Mesothelial cell of epicardium (in vitro differentiated cells): ENCODE measurements at regions not wholly inside any gene's neighbourhood (a gene's known extent, or its start where the extent isn't known, plus 50 kb on each side); places are given as distances from the start of the nearest gene placed in this dataset.

Experiments
- DNase-seq, 2 experiments: peaks; one replicate each; pipeline ENCODE4 v3.0.0; 2021; ENCODE audit warnings: low spot score in 2 of 2; ENCODE audit not compliant: unreplicated experiment in 2 of 2
- H3K27ac Mint-ChIP-seq: 2 replicates; pipeline ENCODE4 v1.8.0; 2021; ENCODE audit warnings: mixed read lengths
- H3K27me3 Mint-ChIP-seq: 2 replicates; pipeline ENCODE4 v1.8.0; 2021; ENCODE audit warnings: low read depth, mixed read lengths
- H3K36me3 Mint-ChIP-seq: 2 replicates; pipeline ENCODE4 v1.8.0; 2021; ENCODE audit warnings: mixed read lengths
- H3K4me1 Mint-ChIP-seq: 2 replicates; pipeline ENCODE4 v1.8.0; 2021; ENCODE audit warnings: mixed read lengths
- H3K4me3 Mint-ChIP-seq: 2 replicates; pipeline ENCODE4 v1.8.0; 2021; ENCODE audit warnings: mild to moderate bottlenecking, moderate library complexity, mixed read lengths
- H3K9me3 Mint-ChIP-seq: 2 replicates; pipeline ENCODE4 v1.8.0; 2021; ENCODE audit warnings: mixed read lengths
- TF ChIP-seq, protein P1 (sequence below): fragments of 200-600 bp; sonication (generic); IDR thresholded peaks from one replicate; pipeline ENCODE4 v1.5.0; 2021; ENCODE audit warnings: antibody characterized with exemption; ENCODE audit not compliant: unreplicated experiment

DNA sequence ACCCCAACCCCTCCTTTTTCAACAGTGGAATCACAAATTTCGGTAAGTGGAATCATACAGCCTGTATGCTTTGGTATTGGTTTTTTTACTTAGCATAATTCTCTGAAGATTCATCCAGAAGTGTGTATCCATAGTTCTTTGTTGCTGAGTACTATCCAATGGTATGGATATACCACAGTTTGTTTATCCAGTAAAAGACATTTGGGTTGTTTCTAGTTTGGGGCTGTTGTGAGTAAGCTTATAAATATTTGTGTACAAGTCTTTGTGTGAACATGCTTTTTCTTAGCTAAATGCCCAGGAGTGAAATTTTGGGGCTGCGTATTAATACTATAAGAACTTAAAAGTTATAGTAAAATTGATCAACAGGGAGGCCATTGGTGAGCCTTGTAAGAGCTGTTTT lies 57.5 kb upstream of the GC start:
- TF ChIP-seq, protein P1, sequence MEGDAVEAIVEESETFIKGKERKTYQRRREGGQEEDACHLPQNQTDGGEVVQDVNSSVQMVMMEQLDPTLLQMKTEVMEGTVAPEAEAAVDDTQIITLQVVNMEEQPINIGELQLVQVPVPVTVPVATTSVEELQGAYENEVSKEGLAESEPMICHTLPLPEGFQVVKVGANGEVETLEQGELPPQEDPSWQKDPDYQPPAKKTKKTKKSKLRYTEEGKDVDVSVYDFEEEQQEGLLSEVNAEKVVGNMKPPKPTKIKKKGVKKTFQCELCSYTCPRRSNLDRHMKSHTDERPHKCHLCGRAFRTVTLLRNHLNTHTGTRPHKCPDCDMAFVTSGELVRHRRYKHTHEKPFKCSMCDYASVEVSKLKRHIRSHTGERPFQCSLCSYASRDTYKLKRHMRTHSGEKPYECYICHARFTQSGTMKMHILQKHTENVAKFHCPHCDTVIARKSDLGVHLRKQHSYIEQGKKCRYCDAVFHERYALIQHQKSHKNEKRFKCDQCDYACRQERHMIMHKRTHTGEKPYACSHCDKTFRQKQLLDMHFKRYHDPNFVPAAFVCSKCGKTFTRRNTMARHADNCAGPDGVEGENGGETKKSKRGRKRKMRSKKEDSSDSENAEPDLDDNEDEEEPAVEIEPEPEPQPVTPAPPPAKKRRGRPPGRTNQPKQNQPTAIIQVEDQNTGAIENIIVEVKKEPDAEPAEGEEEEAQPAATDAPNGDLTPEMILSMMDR, result no peak
- Mint-ChIP-seq H3K4me1 (no peaks in the 10 kb centered on the region), H3K4me3 (no peak overlapping the region), H3K36me3 (no peaks in the 10 kb centered on the region), H3K27ac (no peak overlapping the region), H3K27me3 (no peaks in the 10 kb centered on the region), H3K9me3 (peaks cover 22% of the 10 kb centered on the region)
- no peak for DNase-seq

DNA sequence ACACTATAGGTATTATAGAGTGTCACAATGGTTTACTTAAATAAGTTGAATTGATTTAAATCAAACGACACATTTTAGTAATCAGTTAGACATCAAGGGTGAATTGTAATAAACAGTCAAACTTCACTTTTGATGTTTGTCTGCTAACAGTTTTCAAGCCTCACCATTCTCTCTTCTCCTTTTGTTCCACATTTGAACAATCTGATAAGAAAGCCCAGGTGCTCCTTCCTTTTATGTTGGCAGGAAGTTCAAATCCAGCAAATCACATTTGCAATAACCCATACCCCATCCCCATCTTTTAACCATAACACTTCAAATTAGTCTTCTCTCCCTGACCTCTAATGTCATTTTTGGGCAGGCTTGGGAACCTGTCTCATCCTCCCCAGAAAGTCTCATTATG lies 63.4 kb upstream of the GC start:
- DNase-seq, result no peak
- H3K4me3 Mint-ChIP-seq, result no peak overlapping the region
- no peak overlapping the region for H3K27ac Mint-ChIP-seq
- H3K27me3 Mint-ChIP-seq, result no peaks in the 10 kb centered on the region
- no peaks in the 10 kb centered on the region for H3K4me1 Mint-ChIP-seq
- H3K9me3 Mint-ChIP-seq, result peaks cover 22% of the 10 kb centered on the region
- no peaks in the 10 kb centered on the region for H3K36me3 Mint-ChIP-seq
- TF ChIP-seq, protein P1, result no peak

GRCh38 chr4:71855944-71856343 lies 72.1 kb upstream of the GC start:
- H3K27ac Mint-ChIP-seq, result no peak overlapping the region
- TF ChIP-seq, protein P1, result no peak
- H3K4me3 Mint-ChIP-seq, result no peak overlapping the region
- peaks cover 20% of the 10 kb centered on the region for H3K9me3 Mint-ChIP-seq
- peaks cover 5% of the 10 kb centered on the region for H3K36me3 Mint-ChIP-seq
- DNase-seq, result no peak
- H3K27me3 Mint-ChIP-seq, result no peaks in the 10 kb centered on the region
- peaks cover 12% of the 10 kb centered on the region for H3K4me1 Mint-ChIP-seq

DNA sequence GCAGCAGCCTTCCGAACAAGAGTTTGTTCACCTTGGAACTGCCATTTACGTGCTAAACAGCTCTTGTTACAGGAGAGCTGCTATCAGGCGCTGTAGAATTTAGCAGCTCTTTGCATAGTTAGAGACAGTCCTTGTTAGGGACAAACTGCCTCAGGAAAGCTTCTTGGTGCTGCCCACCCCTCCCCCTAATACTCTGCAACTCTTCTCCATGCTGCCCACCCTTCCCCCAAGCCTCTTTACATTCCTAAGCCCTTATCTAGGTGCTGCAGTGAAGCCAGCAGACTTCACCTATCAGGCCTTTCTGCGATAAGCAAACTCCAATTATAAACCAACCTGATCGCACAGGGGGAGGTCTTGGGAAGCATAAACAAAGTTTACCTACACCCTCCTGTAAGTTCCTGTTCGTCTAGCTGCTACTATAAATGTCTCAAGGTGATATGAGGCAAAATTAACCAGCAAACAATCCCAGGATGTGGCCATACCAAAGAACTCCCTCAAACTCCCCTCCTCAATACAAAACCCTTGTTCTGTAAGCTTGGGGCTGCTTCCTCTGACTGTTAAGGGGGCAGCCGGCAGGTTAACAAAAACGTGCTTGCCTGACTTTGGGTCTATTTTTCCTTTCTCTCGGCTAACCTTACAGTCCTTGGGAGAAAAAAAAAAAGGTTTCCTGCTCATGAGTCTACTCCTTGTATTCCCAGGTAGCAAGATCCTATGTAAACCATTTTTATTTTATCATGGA lies 74.0 kb upstream of the GC start:
- peaks cover 7% of the 10 kb centered on the region for H3K36me3 Mint-ChIP-seq
- H3K9me3 Mint-ChIP-seq, result peaks cover 22% of the 10 kb centered on the region
- peaks cover 12% of the 10 kb centered on the region for H3K4me1 Mint-ChIP-seq
- H3K27ac Mint-ChIP-seq, result peak overlapping the region; percentile 84
- TF ChIP-seq, protein P1, result no peak
- DNase-seq, result no peak
- H3K4me3 Mint-ChIP-seq, result peak overlapping the region; percentile 33
- no peaks in the 10 kb centered on the region for H3K27me3 Mint-ChIP-seq

DNA sequence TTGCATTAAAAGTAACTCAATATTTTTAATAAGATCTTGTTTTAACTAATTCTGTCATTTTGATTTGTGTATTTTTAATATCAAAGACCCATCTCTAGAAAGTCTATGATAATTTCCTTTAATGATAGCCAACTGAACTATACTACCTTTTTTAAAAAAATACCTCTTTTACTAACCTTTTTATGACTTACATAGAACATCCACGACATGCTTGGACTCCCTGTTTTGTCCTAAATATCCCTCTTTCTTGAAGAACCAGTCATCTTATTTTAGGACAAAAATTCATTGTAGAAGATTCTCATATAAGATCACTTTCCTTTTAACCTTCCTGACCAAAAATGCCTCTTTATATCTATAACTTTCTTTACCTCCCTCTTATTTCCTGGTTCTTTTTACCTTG lies 76.8 kb upstream of the GC start:
- H3K36me3 Mint-ChIP-seq, result peaks cover 9% of the 10 kb centered on the region
- TF ChIP-seq, protein P1, result no peak
- peaks cover 38% of the 10 kb centered on the region for H3K9me3 Mint-ChIP-seq

More for the DNA sequence above, 76.8 kb upstream of the GC start:
- Mint-ChIP-seq H3K27ac (no peak overlapping the region), H3K4me3 (no peak overlapping the region), H3K4me1 (peaks cover 12% of the 10 kb centered on the region), H3K27me3 (no peaks in the 10 kb centered on the region)
- no peak for DNase-seq
